HPDE6-E6E7 (cell line): ENCODE measurements at regions not wholly inside any gene's neighbourhood (a gene's known extent, or its start where the extent isn't known, plus 50 kb on each side); places are given as distances from the start of the nearest gene placed in this dataset.

ENCODE experiments used
- DNase-seq: peaks from one replicate; pipeline ENCODE4 v3.0.0; 2011; ENCODE audit warnings: missing footprints; ENCODE audit errors: extremely low spot score

DNA sequence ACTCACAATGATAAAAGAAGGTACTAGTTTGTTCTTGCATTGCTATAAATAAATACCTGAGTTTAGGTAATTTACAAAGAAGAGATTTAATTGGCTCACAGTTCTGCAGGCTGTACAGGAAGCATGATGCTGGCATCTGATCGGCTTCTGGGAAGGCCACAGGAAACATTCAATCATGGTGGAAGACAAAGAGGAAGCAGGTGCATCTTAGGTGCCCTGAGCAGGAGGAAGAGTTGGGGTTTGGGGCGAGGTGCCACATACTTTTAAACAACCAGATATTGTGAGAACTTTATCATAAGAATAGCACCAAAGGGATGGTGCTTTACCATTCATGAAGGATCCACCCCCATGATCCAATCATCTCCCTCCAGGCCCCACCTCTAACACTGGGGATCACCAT lies 752.6 kb upstream of the FLRT2 start:
- no peak for DNase-seq

DNA sequence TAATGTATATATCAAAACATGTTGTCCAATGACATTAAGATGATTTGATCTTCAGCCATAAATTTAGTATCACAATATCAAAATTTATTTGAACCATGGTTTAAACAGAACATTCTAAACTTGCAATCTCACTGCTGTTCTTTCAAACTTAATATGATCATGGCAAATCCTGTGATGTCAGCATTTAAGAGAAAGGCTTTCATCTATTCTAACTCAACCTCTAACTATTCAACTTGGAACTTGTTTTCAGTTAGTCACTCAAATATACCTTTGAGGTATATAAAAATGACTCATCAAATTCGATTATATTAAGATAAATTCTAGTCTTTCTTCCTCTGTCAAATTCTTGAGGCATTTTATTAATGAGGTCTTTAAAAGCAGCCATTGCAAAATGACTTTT lies 747.0 kb upstream of the FLRT2 start:
- DNase-seq = no peak

DNA sequence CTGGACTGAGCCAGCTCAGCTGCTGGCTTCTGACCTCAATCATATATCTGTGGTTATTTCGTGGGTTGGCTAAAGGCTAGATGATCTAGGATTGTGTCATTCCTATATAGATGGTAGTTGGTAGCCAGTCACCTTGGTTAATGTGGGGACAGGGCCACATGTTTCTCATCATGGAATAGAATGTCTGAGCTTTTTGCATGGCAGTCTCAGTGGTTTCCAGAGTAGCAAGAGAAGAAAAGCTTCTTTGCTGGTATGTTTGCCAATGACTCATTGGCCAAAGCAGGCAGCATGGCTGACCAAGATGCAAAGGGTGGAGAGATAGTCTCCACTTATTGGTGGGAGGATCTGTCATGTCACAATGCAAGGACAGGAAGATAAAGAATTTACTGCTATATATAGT lies 746.4 kb upstream of the FLRT2 start:
- DNase-seq = no peak

DNA sequence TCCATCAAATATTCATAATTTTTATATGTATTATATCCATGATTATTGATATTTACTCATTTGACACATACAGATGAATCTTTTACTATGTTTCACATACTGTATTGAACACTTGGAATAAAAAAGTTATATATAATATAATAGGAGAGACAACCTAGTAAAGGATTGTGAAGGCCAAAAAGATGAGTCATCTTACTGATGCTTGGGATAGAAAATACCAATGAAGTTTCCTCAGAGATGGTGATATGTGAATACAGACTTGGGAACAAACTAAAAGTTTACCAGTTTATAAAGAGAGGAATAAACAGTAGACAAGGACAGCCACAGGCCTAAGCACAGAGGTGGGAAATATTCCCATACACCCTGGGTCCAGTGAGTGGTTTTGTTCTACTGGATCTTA lies 743.9 kb upstream of the FLRT2 start:
- DNase-seq = no peak

DNA sequence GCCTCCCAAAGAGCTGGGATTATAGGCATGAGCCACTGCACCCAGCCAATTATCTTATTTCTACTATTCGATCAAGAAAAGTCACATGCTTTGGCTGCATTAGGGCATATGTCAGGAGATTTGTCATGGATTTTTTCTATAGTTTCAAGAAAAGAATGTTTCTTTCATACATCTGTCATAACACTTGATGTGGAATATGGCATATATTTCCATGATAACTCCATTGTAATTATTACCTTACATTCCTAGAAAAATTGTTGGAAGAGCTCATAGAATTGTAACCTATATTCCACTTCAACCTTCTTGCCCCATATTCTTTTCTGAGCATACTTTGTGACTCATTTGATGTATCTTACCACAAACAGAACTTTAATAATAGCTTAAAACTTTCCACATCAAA lies 740.9 kb upstream of the FLRT2 start:
- DNase-seq = no peak

DNA sequence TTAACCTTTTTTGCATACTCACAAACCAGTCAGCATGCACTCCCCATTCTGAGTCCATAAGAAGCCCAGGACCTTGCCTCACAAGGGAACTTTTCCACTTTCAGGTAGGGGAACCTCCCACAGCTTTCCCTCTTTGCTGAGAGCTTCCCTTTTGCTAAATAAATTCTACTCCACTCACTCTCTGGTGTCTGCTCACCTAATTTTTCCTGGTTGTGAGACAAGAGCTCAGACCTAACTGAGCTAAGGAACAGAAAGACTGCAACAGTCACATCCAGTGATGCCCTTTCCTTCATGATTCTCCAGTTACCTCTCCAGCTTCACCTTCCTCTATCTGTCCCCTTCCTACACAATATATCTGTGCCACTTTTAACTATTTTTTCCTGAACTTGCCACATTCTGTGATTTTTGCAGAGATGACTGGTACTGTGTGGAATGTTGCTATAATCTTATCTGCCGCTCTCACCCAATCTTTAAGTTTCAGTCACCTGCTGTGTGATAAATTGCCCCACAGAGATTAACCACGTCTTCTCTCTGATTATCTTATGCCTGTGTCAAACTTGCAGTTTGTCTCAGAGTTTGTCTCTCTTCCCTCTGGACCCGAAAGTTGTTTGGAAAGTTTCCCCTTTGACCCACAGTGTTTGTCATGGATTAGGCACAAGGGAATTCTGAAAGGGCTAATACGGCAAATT lies 737.1 kb upstream of the FLRT2 start:
- DNase-seq = no peak

DNA sequence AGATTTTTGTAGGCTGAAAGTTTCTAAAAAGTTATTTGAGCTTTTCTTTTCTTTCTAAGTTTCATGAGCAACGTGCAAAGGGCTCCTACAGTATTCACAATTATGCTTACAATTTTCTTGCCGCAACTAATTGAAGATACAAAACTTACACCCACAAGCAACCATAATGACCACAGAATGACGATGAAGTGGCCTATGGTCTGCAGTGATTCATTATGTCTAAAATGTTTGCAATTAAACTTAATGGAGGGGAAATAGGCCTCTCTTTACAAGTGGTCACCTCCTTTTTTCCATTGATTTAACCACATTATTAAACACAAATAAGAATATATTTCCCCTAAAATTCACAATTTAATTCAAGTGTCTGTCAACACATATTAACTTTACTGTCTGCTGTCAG lies 732.6 kb upstream of the FLRT2 start:
- no peak for DNase-seq

DNA sequence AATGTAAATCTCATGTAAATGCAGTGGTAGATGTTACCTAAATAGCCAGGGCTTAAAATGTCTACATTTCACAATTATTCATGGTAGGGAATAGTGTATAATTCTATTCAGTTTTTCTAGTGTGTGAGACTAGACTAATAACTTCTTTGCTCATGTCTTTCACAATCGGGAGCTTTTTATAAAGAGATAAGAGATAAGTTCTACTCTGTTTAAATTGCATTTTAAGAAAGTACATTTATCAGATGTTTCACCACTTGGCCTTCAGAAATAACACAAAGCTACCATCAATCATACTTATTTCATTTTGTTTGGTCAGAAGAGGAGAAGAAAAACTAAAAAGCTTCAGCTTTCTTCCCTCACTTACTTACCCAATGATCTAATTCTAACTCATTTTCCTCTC lies 725.5 kb upstream of the FLRT2 start:
- DNase-seq = no peak

DNA sequence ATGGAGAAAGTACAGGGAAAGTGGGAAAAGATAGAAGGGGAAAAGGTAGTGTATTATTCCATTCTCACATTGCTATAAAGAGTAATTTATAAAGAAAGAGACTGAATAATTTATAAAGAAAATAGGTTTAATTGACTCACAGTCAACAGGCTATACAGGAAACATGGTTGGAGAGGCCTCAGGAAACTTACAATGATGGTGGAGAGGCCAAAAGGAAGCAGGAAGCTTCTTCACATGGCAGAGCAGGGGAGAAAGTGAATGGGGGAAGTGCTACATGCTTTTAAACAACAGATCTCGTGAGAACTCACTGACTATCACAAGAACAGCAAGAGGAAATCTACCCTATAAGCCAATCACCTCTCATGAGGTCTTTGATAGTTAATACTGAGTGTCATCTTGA lies 725.0 kb upstream of the FLRT2 start:
- DNase-seq = no peak

DNA sequence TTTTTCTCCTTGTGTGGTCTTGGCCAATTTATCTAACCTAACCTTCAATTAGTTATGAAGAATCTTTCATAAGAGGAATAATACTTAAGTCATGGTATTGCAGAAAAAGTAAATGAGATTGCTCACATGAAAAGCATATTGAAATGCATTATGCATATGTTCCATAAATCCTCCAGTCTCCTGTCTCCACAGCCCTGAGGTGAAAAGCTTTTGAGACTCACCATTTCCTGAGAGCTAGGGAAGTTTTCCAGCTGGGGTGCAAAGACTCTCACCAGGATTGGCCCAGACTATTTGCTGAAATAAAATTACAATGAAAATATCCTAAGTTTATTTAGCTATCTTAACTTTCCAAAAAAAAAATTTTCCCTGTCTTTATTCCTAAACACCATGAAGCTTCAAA lies 723.8 kb upstream of the FLRT2 start:
- DNase-seq = no peak

DNA sequence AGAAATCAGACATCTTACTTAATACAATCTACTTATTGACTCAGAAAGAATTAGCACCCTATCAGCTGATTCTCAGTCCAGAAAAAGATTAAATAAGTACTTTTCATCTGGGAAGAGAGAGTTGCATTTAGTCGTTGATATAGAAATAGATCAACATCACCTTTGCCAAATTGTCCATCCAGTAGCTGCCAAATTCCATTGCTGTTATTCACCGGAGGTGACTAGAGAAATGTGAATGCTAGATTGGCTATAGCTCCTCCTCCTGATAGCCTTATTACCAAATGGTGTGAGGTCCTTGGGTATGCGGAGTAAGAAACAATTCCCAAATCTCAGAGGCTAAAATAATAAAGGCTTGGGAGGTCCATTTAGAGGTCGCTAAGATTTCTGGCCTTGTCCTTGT lies 723.3 kb upstream of the FLRT2 start:
- no peak for DNase-seq

DNA sequence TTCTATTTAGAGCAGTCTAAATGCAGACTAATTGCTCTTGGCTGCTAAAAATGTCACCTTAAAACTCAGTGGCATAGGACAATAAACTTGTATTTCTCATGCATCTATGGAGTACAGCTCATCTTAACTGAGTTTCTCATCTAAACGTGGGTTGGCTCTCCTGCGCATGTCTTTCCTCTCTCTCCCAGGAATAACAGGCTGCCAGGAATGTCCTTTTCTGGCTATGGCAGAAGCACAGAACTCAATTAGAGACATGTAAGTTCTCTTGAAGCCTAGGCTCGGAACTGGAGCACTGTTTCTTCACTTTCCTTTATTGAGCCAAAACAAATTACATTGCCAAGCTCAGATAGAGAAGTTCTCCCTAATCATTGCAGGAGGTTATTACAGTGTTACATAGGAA lies 722.3 kb upstream of the FLRT2 start:
- DNase-seq = no peak

DNA sequence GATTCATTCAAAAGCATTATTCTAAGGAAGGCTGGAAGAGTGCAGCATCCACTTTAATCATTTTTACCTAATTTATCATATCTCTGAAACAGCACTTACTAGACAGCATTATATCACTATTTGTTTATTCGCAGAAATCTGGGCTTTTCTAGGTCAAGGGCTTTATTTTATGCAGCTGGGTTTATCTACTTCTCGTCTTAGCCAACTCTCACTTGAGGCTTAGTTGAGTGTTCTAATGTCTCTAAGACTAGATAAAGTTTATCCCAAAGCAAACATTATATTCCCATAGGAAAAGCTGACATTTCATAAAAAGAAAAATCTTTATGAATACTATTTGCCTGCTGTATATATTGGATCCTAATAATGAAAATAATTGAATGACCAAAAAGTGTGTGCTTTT lies 720.8 kb upstream of the FLRT2 start:
- no peak for DNase-seq

DNA sequence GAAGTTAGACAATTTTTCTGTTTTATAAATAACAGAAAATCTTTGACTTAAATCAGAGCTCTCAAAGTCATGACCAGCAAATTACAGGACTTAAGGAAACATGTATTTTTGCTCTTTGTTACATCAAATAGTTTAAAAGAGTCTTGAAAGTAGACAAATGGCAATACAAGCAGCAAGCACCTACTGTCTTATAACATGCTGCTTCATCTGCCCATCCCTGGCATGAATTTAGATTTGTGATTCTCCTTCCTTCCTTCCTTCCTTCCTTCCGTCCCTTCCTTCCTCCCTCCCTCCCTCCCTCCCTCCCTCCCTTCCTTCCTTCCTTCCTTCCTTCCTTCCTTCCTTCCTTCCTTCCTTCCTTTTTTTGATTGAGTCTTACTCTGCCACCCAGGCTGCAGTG lies 715.6 kb upstream of the FLRT2 start:
- DNase-seq = no peak

DNA sequence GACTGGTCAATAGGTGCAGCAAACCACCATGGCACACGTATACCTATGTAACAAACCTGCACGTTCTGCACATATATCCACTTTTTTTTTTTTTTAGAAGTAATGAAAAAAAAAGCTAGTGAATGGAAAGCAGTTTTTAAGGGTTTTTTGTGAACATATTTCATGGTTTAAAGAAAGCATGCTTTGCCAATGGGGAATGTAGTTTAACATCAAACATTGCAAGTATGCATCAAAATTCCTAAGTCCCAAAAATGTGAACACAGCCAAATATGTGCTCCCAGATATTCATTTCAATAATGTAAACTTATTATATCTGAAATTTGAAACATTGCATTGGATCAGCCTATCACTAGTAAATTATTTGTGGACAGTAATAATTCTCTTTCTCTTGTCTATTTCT lies 710.4 kb upstream of the FLRT2 start:
- DNase-seq = no peak

DNA sequence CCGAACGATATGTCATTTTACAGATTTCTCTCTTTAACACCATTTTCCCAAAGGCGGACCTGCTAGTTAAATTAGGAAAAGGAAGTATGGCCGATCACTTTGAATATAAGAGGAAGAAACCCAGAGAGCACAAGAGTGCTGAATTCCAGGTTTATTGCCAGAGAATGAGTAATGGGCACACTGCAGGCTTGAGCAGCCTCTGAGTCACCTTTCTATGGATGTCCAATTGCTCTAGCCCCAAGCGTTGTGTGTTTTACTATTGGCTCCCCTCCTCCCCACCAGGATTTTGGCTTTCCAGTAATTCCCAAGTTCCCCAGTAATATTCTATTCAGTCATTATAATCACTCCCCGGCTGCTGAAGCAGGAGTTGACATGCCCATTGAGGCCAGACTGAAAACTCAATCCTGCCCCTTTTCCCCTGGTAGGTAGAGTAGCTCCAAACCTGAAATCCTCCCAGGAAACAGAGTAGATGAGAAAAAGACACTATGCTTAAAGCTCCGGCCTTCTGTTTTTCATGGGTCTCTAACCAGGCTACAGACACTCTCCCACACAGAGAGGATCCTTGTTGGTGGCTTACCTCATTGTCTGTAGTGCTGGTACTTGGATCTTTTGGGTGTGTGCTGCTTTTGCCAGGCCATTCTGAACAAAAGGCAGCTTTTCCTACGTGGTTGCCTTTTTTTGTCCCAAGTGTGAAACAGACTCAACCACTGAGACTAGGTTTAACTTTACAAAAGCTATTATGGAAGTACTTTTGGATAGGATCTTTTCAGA lies 704.3 kb upstream of the FLRT2 start:
- DNase-seq = peak; percentile 70

DNA sequence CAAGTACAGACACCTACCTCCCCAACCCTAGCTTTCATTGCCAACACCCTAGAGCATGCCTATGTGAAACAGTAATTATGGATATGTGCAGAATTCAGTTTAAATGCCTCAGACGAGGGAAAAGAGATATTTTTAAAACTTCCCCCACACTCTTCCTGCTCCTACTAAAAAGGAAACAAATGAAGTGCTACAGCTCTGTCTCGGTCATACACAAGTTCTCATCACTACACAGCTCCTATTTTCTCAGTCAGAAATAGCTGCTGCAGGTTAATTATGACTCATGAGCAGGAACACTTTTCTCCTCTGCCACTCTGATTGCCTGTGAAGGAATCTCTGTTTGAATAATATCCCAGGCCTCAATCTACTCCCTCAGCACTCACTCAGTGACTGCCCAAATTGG lies 703.6 kb upstream of the FLRT2 start:
- peak; percentile 64 for DNase-seq

DNA sequence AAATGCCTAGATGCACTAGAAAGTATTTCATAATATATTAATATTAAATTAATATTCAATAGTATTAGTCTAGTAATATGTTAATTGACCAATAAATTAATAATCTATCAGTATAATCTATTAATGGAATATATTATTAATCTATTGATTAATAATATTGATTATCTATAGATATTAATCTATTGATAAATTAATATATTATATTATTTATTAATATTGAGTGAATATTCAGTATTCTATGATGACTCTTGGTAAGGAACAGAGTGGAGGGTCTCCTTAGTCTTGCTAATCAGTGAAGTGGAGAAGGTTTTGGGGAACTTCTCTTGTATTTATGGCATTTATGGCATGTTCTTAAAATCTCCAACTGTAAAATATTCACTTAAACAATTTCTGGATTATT lies 679.3 kb upstream of the FLRT2 start:
- DNase-seq = no peak

DNA sequence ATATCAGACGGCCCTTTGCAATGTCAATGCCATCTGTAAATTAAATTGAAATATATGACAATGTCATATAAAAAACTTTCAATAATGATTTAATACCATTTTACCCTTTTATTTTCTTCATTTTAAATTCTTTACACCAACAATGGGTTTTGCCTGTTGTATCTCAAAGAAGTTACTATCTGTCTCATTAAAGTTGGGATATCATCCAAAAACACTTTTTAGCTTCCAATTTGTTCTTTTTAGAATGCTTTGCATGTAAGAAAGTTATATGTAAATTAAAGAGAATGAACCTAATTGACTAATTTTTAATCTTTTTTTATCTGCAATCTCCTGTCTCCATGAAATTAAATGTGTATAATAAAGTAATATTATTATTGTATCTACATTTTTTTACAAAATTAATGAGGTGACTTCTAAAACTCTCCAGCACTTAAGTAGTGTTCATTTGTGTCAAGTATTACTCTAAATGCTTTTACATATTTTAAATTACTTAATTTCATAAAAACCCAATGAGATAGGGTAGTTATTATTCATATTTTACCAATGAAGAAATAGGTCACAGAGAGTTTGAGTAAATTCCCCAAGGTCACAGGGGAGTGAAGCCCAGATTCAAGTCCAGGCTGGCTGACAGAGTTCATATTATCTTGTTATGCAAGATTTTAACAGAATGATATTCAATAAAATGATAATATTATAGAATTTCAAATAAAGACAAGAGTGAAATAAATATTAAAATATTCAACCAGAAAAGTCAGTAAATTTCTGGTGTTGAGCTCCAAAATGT lies 673.0 kb upstream of the FLRT2 start:
- DNase-seq = no peak

DNA sequence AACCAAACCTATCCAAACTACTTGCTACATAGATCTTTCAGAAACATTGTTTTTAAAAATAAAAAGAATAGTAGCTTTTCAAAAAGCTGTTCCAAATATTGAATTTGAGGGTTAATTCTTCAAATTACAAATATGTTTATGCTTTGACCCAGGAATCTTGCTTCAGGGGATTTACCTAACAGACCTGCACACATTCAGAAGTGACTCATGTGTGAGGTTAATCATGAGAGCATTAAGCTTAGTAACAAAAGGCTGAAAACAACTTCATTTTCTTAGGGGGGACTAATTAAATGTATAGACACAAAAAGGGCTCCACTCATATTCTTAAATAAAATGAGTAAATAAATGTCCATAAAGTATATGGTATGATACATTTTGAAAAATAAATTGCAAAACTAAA lies 672.4 kb upstream of the FLRT2 start:
- peak; percentile 64 for DNase-seq

DNA sequence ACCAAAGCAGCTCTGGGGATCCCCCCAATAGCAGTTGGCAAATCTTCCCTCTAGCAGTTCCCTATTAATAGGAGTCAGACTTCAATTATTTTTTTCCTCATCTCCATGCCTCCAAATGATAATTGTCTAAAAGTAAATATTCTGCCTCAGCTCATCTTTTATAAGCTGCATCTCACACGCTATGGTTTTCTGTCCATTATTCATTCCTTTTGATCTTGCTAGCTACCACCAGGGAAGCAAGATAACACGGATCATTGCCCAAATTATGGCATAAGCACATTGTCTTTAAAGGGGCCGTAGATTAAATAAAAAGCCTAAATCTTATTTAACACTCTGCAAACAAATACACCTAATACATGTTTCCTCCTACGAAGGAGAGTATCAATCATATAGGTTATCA lies 670.8 kb upstream of the FLRT2 start:
- no peak for DNase-seq

DNA sequence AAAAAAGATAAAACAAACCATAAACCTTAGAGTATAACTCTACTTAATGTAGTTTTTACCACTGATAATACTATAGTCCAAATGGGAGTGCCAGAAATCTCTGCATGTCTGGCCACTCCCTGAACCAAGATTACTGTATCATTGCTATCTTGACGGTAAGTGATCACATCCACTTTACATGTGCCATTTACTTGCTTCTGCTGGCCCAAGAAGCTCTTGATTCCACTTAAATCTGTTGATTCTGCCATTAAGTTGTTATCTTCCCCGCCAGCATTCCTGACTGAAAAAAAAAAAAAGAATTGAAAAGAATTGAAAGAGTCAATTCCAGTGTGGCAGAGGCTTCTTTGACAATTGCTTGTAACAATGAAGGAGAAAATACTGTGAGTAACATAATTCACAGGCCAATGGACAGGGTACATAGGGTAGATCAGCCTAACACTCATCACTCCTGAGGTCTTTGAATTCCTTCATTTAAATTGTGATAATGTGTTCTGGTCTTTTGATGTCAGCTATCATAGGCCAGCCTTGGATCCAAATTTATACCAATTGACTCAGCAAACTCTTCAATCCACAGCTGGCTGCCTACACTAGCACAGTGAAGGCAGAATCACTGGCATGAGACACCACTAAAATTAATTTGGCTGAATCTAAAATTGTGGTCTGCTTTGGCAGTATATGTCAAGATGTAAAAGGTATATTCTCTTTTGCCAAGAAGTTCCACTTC lies 665.2 kb upstream of the FLRT2 start:
- no peak for DNase-seq
